GM12873 (cell line): ENCODE measurements at regions not wholly inside any gene's neighbourhood (a gene's known extent, or its start where the extent isn't known, plus 50 kb on each side); places are given as distances from the start of the nearest gene placed in this dataset.

Experiments used
- TF ChIP-seq, protein P1 (sequence below): IDR thresholded peaks from 2 replicates; pipeline ENCODE4 v1.5.1; 2012; ENCODE audit warnings: low read depth, mild to moderate bottlenecking, moderate library complexity, low read length, control low read depth; ENCODE audit not compliant: insufficient read depth; ENCODE audit errors: missing control alignments

DNA sequence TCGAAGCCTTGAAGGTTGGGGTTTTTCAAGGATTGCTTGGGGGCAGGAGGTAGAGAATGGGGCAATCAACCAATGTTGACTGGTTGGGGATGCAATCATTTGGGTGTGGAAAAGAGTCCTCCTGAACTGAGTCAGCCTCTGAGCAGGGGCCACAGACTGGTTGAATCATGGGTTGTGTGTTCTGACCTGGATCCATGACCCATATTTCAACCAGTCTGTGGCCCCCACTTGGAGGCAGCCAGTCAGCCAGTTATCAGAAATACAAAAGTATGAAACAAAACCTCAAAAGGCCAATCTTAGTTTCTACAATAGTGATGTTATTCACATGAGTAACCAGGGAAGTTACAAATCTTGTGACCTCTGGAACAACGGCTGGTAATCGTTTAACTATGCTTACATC, 81.4 kb upstream of the RANBP6 start:
- TF ChIP-seq, protein P1, sequence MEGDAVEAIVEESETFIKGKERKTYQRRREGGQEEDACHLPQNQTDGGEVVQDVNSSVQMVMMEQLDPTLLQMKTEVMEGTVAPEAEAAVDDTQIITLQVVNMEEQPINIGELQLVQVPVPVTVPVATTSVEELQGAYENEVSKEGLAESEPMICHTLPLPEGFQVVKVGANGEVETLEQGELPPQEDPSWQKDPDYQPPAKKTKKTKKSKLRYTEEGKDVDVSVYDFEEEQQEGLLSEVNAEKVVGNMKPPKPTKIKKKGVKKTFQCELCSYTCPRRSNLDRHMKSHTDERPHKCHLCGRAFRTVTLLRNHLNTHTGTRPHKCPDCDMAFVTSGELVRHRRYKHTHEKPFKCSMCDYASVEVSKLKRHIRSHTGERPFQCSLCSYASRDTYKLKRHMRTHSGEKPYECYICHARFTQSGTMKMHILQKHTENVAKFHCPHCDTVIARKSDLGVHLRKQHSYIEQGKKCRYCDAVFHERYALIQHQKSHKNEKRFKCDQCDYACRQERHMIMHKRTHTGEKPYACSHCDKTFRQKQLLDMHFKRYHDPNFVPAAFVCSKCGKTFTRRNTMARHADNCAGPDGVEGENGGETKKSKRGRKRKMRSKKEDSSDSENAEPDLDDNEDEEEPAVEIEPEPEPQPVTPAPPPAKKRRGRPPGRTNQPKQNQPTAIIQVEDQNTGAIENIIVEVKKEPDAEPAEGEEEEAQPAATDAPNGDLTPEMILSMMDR: no peak

DNA sequence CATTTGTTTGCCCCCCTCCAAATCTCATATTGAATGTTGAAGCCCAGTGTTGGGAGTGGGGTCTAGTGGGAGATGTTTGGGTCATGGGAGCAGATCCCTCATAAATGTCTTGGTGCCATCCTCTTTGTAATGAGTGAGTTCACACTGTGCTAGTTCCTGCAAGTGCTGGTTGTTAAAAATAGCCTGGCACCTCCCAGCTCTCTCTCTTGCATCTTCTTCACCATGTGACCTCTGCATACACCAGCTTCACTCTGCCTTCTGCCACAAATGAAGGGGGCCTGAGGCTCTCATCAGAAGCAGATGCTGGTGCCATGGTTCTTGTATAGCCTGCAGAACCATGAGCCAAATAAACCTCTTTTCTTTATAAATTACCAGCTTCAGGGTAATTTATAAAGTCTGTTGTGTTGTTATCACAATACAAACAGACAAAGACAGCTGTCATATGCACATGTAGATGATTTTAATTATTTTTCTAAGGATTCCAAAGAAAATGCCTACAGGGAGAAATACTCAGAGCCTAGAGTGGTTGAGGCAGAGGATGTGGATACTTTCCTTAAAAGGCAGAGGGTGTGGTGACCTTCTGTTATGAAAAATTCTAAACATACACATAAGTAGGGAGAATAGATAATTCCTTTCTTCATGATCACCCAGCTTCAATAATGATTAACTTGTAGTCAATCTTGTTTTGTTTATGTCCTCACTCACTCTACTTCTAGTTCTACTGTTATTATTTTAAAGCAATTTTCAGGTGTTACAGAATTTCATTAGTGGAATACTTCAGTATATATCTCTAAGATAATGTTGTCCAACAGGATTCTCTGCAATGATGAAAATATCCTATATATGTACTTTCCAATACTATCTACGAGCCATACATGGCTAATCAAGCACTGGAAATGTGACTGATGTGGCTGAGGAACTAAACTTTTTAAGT, 75.1 kb upstream of the RANBP6 start:
- TF ChIP-seq, protein P1: no peak

DNA sequence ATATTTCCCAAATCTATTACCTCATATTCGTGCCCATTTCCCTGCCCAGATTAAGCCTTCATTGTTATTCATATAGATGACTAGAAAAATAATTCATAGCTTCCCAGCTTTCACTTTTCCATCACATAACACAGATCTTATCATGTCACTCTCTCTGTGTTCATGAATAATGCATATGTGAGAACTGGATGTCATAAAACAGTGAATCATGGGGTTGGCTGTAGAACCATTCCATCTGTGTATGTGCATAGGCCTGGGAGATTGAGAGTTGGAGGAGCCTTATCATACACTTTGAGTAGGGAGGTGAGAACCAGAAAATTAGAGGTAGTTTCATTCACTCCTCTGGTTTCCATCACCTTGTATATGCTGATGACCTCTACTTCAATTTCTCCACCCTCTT, 73.9 kb upstream of the RANBP6 start:
- TF ChIP-seq, protein P1: no peak

DNA sequence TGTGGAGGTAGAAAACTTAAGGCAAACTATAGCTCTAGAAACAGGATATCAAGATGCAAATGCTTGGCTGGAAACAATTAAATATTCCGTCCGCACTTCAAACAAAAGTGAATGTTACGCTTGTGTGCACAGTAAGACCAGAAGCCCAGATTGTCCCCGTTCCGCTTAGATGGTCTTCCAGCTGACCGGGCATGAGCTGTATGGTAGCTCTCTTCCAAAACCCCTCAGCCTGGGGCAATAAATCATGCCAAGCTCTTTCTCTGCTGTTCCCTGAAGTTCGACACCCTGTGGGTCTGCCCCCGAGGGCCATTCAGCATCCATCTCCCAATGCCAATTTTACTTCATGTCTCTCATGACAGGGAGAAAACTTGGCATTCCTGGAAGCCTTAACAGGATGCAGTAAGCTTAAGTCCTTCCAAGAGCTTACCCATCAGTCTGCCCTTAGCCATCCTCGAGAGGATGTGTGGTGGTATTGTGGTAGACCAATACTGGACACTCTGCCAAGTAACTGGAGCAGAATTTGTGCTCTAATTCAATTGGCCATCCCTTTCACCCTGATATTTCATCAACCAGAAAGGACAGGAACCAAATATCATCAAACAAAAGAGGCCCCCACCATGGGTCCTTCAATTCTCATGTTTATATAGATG, 70.7 kb upstream of the RANBP6 start:
- TF ChIP-seq, protein P1: no peak

DNA sequence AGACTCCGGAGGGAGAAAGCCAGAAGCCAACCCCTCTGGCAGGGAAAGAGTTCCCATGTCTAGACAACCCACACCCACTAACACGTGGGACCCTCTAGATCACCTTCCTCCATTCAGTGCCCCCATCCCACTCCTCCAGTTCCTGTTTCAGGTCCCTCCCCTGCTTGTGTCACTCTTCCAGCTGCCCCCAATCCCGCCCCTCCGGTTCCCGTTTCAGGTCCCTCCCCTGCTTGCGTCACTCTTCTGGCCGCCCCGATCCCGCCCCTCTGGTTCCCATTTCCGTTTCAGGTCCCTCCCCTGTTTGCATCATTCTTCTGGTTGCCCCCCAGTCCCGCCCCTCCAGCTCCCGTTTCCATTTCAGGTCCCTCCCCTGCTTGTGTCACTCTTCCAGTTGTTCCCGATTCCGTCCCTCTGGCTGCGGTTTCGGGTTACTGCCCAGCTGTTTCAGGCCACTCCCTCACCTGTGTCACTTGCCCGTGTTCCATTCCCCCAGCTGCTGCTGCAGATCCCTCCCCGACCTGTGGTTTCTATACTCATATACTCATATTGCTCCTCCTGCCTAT, 64.8 kb upstream of the RANBP6 start:
- TF ChIP-seq, protein P1: no peak

DNA sequence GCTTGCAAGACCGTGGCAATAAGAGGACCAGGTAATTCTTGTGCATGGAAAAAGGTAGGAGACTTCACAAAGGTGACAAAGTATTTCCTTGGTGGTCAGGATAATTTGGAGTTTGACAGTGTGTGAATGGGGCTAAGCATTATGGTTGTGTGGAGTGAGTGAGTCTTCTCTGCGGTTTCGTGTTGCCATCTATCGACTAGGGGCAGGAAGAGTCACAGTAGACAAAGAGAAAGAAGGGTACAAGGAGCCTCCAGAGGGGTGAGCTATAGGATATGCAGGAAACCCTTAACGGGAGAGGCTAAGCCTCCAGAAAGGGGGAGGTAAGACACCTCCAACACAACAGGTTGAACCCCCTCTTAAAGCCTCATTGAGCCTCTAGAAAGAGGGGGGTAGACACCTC, 64.0 kb upstream of the RANBP6 start:
- TF ChIP-seq, protein P1: no peak
